Progenitor cell of endocrine pancreas (in vitro differentiated cells): ENCODE measurements at regions not wholly inside any gene's neighbourhood (a gene's known extent, or its start where the extent isn't known, plus 50 kb on each side); places are given as distances from the start of the nearest gene placed in this dataset.

ENCODE experiments used
- DNase-seq: peaks from one replicate; pipeline ENCODE4 v3.0.0; 2021; ENCODE audit warnings: low spot score; ENCODE audit not compliant: unreplicated experiment
- H3K27ac Mint-ChIP-seq: 2 replicates; pipeline ENCODE4 v1.8.0; 2021; ENCODE audit warnings: mild to moderate bottlenecking, moderate library complexity, mixed read lengths
- H3K27me3 Mint-ChIP-seq: 2 replicates; pipeline ENCODE4 v1.8.0; 2021; ENCODE audit warnings: mixed read lengths
- H3K36me3 Mint-ChIP-seq: 2 replicates; pipeline ENCODE4 v1.8.0; 2022; ENCODE audit warnings: mixed read lengths; ENCODE audit not compliant: insufficient read depth
- H3K4me1 Mint-ChIP-seq: 2 replicates; pipeline ENCODE4 v1.8.0; 2021; ENCODE audit warnings: low read depth, mixed read lengths
- H3K4me3 Mint-ChIP-seq: 2 replicates; pipeline ENCODE4 v1.8.0; 2021; ENCODE audit warnings: low read depth, mild to moderate bottlenecking, moderate library complexity, mixed read lengths
- H3K9me3 Mint-ChIP-seq: 2 replicates; pipeline ENCODE4 v1.8.0; 2021; ENCODE audit warnings: low read depth, mixed read lengths
- CTCF ChIP-seq: fragments of 200-600 bp; sonication (generic); IDR thresholded peaks from one replicate; pipeline ENCODE4 v1.5.0; 2021; ENCODE audit warnings: antibody characterized with exemption, mild to moderate bottlenecking; ENCODE audit not compliant: unreplicated experiment

DNA sequence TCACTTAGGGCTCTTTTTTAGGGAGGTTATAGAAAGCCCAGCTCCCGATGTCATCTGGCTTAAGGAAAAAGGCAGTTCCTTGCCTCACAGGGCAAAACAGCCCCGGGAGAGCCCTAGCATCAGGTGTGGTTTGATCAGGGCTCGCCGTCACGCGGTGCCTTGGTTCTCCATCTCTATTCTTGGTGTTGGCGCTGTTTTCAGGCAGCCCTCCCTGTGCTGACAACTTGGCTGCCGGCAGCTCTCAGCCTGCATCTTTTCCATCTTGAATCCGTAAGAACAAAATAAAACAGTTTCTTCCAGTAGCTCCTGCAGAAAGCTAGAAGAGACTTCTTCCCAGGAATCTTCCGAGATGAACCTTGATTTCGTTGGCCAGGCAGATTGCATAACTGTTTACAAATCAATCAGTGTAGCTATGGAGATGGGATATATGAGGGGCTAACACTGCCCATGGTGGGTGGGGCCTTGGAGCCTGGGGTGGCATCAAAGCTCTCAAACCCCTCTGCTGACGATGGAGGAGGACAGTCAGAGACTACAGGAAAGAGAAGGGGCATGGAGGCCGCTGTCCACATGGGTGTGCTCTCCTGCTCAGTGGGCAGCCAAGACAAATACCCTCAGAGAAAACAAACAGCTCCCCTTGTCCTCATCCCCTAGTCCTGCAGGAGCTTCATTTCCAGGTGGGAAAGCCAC, 370.7 kb upstream of the C1orf174 start:
- no peak overlapping the region for H3K27ac Mint-ChIP-seq
- H3K36me3 Mint-ChIP-seq, result no peaks in the 10 kb centered on the region
- TF ChIP-seq CTCF, result no peak
- H3K4me3 Mint-ChIP-seq, result no peak overlapping the region
- DNase-seq, result no peak
- peaks cover 9% of the 10 kb centered on the region for H3K27me3 Mint-ChIP-seq
- H3K9me3 Mint-ChIP-seq, result no peaks in the 10 kb centered on the region
- H3K4me1 Mint-ChIP-seq, result peaks cover 16% of the 10 kb centered on the region

DNA sequence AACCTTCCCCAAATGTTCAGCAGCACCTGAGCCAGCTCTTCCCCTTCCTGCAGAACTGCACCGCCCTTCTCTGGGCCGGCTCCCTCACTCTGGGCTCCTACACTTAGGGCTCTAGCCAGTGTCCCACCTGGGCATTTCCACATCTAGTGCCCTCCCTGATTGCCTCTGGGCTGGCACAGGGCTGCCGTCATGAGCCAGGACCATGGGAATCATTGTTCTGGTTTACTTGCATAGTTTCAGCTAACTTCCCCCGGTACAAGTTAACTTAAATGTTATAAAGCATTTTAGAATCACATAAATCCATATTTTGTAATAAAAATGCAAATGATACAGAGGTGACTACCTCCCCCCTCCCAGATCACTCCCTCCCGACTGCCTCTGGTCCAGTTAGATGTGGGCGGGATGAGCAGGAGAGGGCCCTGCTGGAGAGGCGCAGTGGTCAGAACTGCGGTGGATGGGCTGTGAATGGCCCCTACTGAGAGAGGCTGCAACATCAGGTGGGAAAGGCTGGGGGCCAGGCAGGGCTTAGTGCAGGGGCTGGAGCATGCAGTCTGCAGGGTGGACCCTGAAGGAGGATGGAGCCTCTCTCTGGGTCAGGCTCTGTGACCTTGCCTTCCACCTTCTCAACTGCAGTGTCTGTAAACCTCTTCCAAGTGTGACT, 371.4 kb upstream of the C1orf174 start:
- TF ChIP-seq CTCF, result no peak
- peaks cover 16% of the 10 kb centered on the region for H3K4me1 Mint-ChIP-seq
- H3K9me3 Mint-ChIP-seq, result no peaks in the 10 kb centered on the region
- DNase-seq, result no peak
- H3K27ac Mint-ChIP-seq, result no peak overlapping the region
- no peak overlapping the region for H3K4me3 Mint-ChIP-seq
- peaks cover 9% of the 10 kb centered on the region for H3K27me3 Mint-ChIP-seq
- no peaks in the 10 kb centered on the region for H3K36me3 Mint-ChIP-seq

DNA sequence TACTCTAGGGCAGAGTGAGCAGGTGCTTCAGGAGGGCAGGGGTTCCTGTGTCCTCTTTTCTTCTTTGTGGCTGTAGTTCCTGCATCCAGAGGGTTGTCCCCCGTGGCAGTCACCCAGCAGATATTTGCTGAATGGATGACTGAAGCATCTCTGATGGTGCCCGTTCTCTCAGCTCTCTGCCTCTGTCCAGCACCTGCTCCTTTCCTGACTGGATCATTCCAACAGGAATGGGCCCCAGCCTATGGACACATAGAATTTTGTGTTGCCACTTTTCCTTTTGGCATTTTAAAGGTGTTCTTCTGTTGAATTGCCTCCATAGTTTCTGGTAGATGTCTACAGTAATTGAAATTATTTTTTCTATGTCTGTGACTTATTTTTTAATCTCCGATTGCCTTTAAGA, 372.5 kb upstream of the C1orf174 start:
- Mint-ChIP-seq H3K9me3 (peaks cover 4% of the 10 kb centered on the region), H3K36me3 (no peaks in the 10 kb centered on the region), H3K4me3 (no peak overlapping the region), H3K27ac (no peak overlapping the region), H3K4me1 (peaks cover 10% of the 10 kb centered on the region), H3K27me3 (peaks cover 9% of the 10 kb centered on the region)
- DNase-seq, result no peak
- TF ChIP-seq CTCF, result no peak

GRCh38 chr1:4273243-4273642, 373.2 kb upstream of the C1orf174 start:
- no peak for DNase-seq
- no peak for TF ChIP-seq CTCF
- Mint-ChIP-seq H3K4me3 (no peak overlapping the region), H3K36me3 (no peaks in the 10 kb centered on the region), H3K4me1 (peaks cover 8% of the 10 kb centered on the region), H3K9me3 (peaks cover 10% of the 10 kb centered on the region), H3K27ac (no peak overlapping the region), H3K27me3 (peaks cover 9% of the 10 kb centered on the region)

GRCh38 chr1:4273747-4274146, 373.7 kb upstream of the C1orf174 start:
- no peak for TF ChIP-seq CTCF
- DNase-seq, result no peak
- Mint-ChIP-seq H3K4me3 (no peak overlapping the region), H3K27ac (no peak overlapping the region), H3K4me1 (peaks cover 8% of the 10 kb centered on the region), H3K9me3 (peaks cover 11% of the 10 kb centered on the region), H3K36me3 (no peaks in the 10 kb centered on the region), H3K27me3 (peaks cover 9% of the 10 kb centered on the region)
